Activated CD4-positive, alpha-beta T cell treated with anti-CD3 and anti-CD28 coated beads, Interleukin-2, amount 10 ng/mL, durations not matched to agents 24 days and 14 days (primary cell): ENCODE measurements at regions not wholly inside any gene's neighbourhood (a gene's known extent, or its start where the extent isn't known, plus 50 kb on each side); places are given as distances from the start of the nearest gene placed in this dataset.

Experiments used
- DNase-seq: peaks from one replicate; pipeline ENCODE4 v3.0.0; 2022
- H3K27ac Mint-ChIP-seq: one replicate; pipeline ENCODE4 v1.8.0; 2022; ENCODE audit warnings: mild to moderate bottlenecking, mixed read lengths
- H3K27me3 Mint-ChIP-seq: one replicate; pipeline ENCODE4 v1.8.0; 2022; ENCODE audit warnings: mixed read lengths
- H3K36me3 Mint-ChIP-seq: one replicate; pipeline ENCODE4 v1.8.0; 2022; ENCODE audit warnings: low read depth, mild to moderate bottlenecking, mixed read lengths
- H3K4me1 Mint-ChIP-seq: one replicate; pipeline ENCODE4 v1.8.0; 2021; ENCODE audit warnings: mixed read lengths
- H3K4me3 Mint-ChIP-seq: one replicate; pipeline ENCODE4 v1.8.0; 2022; ENCODE audit warnings: mild to moderate bottlenecking, moderate library complexity, mixed read lengths
- H3K9me3 Mint-ChIP-seq: one replicate; pipeline ENCODE4 v1.8.0; 2021; ENCODE audit warnings: mixed read lengths
- intact Hi-C: fragments of 100-400 bp; cut with micrococcal nuclease; formaldehyde crosslinking; loops from one replicate; pipeline ENCODE4 v1.15.1; 2023

GRCh38 chr20:55701467-55701866 is 303.9 kb downstream of the CBLN4 start:
- DNase-seq = no peak
- Mint-ChIP-seq H3K27me3 (no peaks in the 10 kb centered on the region), H3K4me1 (no peaks in the 10 kb centered on the region), H3K4me3 (no peak overlapping the region), H3K27ac (no peak overlapping the region), H3K36me3 (no peaks in the 10 kb centered on the region), H3K9me3 (peaks cover 9% of the 10 kb centered on the region)
- intact Hi-C loops = no loop called here

- H3K27ac Mint-ChIP-seq = no peak overlapping the region
These were observed 308.8 kb downstream of the CBLN4 start for GRCh38 chr20:55696520-55696919.

GRCh38 chr20:55693641-55694040 is 311.7 kb downstream of the CBLN4 start:
- Mint-ChIP-seq H3K27ac (no peak overlapping the region), H3K4me1 (no peaks in the 10 kb centered on the region), H3K36me3 (no peaks in the 10 kb centered on the region), H3K4me3 (no peak overlapping the region), H3K27me3 (no peaks in the 10 kb centered on the region), H3K9me3 (no peaks in the 10 kb centered on the region)
- intact Hi-C loops = no loop called here
- no peak for DNase-seq

More at GRCh38 chr20:55696520-55696919, 308.8 kb downstream of the CBLN4 start:
- H3K27me3 Mint-ChIP-seq = no peaks in the 10 kb centered on the region
- intact Hi-C loops = no loop called here
- H3K4me1 Mint-ChIP-seq = no peaks in the 10 kb centered on the region
- no peak for DNase-seq
- no peaks in the 10 kb centered on the region for H3K36me3 Mint-ChIP-seq
- peaks cover 6% of the 10 kb centered on the region for H3K9me3 Mint-ChIP-seq
- no peak overlapping the region for H3K4me3 Mint-ChIP-seq

- H3K4me1 Mint-ChIP-seq = no peaks in the 10 kb centered on the region
These were observed 319.5 kb downstream of the CBLN4 start for GRCh38 chr20:55685841-55686240.

GRCh38 chr20:55685425-55685824 is 319.9 kb downstream of the CBLN4 start:
- Mint-ChIP-seq H3K27me3 (no peaks in the 10 kb centered on the region), H3K36me3 (no peaks in the 10 kb centered on the region), H3K27ac (no peak overlapping the region), H3K4me1 (no peaks in the 10 kb centered on the region), H3K4me3 (no peak overlapping the region), H3K9me3 (peaks cover 4% of the 10 kb centered on the region)
- no peak for DNase-seq
- intact Hi-C loops = no loop called here

More at GRCh38 chr20:55685841-55686240, 319.5 kb downstream of the CBLN4 start:
- intact Hi-C loops = no loop called here
- no peaks in the 10 kb centered on the region for H3K36me3 Mint-ChIP-seq
- no peak for DNase-seq
- no peak overlapping the region for H3K4me3 Mint-ChIP-seq
- H3K9me3 Mint-ChIP-seq = peaks cover 4% of the 10 kb centered on the region
- no peaks in the 10 kb centered on the region for H3K27me3 Mint-ChIP-seq
- no peak overlapping the region for H3K27ac Mint-ChIP-seq

GRCh38 chr20:55684578-55684977 is 320.7 kb downstream of the CBLN4 start:
- no peaks in the 10 kb centered on the region for H3K36me3 Mint-ChIP-seq
- no peaks in the 10 kb centered on the region for H3K27me3 Mint-ChIP-seq
- H3K9me3 Mint-ChIP-seq = peaks cover 4% of the 10 kb centered on the region
- no peak for DNase-seq
- no peak overlapping the region for H3K4me3 Mint-ChIP-seq
- intact Hi-C loops = no loop called here
- H3K27ac Mint-ChIP-seq = no peak overlapping the region
- H3K4me1 Mint-ChIP-seq = no peaks in the 10 kb centered on the region

- intact Hi-C loops = no loop called here
These were observed 326.2 kb downstream of the CBLN4 start for GRCh38 chr20:55678970-55679667.

GRCh38 chr20:55678126-55678525 is 327.2 kb downstream of the CBLN4 start:
- Mint-ChIP-seq H3K4me3 (no peak overlapping the region), H3K36me3 (no peaks in the 10 kb centered on the region), H3K9me3 (no peaks in the 10 kb centered on the region), H3K27ac (no peak overlapping the region), H3K4me1 (no peaks in the 10 kb centered on the region), H3K27me3 (no peaks in the 10 kb centered on the region)
- no peak for DNase-seq
- intact Hi-C loops = no loop called here

More at GRCh38 chr20:55678970-55679667, 326.2 kb downstream of the CBLN4 start:
- H3K36me3 Mint-ChIP-seq = no peaks in the 10 kb centered on the region
- no peak overlapping the region for H3K4me3 Mint-ChIP-seq
- DNase-seq = no peak
- no peaks in the 10 kb centered on the region for H3K4me1 Mint-ChIP-seq
- no peak overlapping the region for H3K27ac Mint-ChIP-seq
- no peaks in the 10 kb centered on the region for H3K27me3 Mint-ChIP-seq
- no peaks in the 10 kb centered on the region for H3K9me3 Mint-ChIP-seq

GRCh38 chr20:55677011-55677410 is 328.3 kb downstream of the CBLN4 start:
- DNase-seq = no peak
- Mint-ChIP-seq H3K27ac (no peak overlapping the region), H3K36me3 (no peaks in the 10 kb centered on the region), H3K4me3 (no peak overlapping the region), H3K4me1 (no peaks in the 10 kb centered on the region), H3K9me3 (no peaks in the 10 kb centered on the region), H3K27me3 (no peaks in the 10 kb centered on the region)
- intact Hi-C loops = no loop called here

GRCh38 chr20:55676097-55676496 is 329.2 kb downstream of the CBLN4 start:
- no peak for DNase-seq
- intact Hi-C loops = no loop called here
- no peak overlapping the region for H3K4me3 Mint-ChIP-seq
- no peak overlapping the region for H3K27ac Mint-ChIP-seq
- no peaks in the 10 kb centered on the region for H3K36me3 Mint-ChIP-seq
- H3K27me3 Mint-ChIP-seq = no peaks in the 10 kb centered on the region
- no peaks in the 10 kb centered on the region for H3K9me3 Mint-ChIP-seq
- H3K4me1 Mint-ChIP-seq = no peaks in the 10 kb centered on the region

- Mint-ChIP-seq H3K27ac (no peak overlapping the region), H3K9me3 (peaks cover 3% of the 10 kb centered on the region), H3K4me3 (no peak overlapping the region), H3K27me3 (no peaks in the 10 kb centered on the region), H3K36me3 (no peaks in the 10 kb centered on the region), H3K4me1 (no peaks in the 10 kb centered on the region)
- DNase-seq = no peak
- intact Hi-C loops = no loop called here
These were observed 336.7 kb downstream of the CBLN4 start for GRCh38 chr20:55668631-55669030.

- Mint-ChIP-seq H3K36me3 (no peaks in the 10 kb centered on the region), H3K4me1 (no peaks in the 10 kb centered on the region), H3K4me3 (no peak overlapping the region), H3K9me3 (peaks cover 3% of the 10 kb centered on the region), H3K27ac (no peak overlapping the region), H3K27me3 (no peaks in the 10 kb centered on the region)
- DNase-seq = no peak
- intact Hi-C loops = no loop called here
These were observed 337.4 kb downstream of the CBLN4 start for GRCh38 chr20:55667955-55668354.

GRCh38 chr20:55667024-55667423 is 338.3 kb downstream of the CBLN4 start:
- Mint-ChIP-seq H3K4me3 (no peak overlapping the region), H3K9me3 (peaks cover 3% of the 10 kb centered on the region), H3K36me3 (no peaks in the 10 kb centered on the region), H3K4me1 (no peaks in the 10 kb centered on the region), H3K27ac (no peak overlapping the region), H3K27me3 (no peaks in the 10 kb centered on the region)
- DNase-seq = no peak
- intact Hi-C loops = no loop called here

- intact Hi-C loops = no loop called here
- Mint-ChIP-seq H3K4me3 (no peak overlapping the region), H3K27ac (no peak overlapping the region), H3K4me1 (no peaks in the 10 kb centered on the region), H3K36me3 (no peaks in the 10 kb centered on the region), H3K27me3 (no peaks in the 10 kb centered on the region), H3K9me3 (no peaks in the 10 kb centered on the region)
- DNase-seq = no peak
These were observed 349.0 kb downstream of the CBLN4 start for GRCh38 chr20:55656231-55656775.
